ENCODE measurements at regions not wholly inside any gene's neighbourhood (a gene's known extent, or its start where the extent isn't known, plus 50 kb on each side); places are given as distances from the start of the nearest gene placed in this dataset.

- DNase-seq = no peak
Observed at GRCh38 chr5:15206133-15206532, 293.8 kb upstream of the FBXL7 start.

DNA sequence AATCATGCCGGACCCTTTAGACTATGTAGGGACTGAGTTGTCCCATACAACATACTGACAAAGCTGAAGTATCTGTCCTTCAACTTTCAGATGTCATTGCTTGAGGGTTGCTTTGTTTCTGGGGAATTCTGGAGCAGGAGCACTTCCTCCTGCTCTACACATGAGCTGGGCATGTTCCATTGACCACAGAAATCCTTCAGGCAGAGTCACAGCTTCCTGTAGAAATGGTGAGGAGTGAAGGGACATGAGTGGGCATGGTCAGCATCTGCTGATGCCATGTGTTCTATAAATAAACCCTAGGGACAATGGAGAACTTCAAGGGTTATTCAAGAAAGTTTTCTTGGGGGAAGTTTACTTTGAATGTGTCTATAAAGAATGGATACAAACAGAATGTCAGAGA is 296.6 kb upstream of the FBXL7 start:
- no peak for DNase-seq

- no peak for DNase-seq
Observed at GRCh38 chr5:15191012-15191411, 309.0 kb upstream of the FBXL7 start.

- DNase-seq = peak; percentile 9
Observed at GRCh38 chr5:15183520-15183919, 311.9 kb upstream of the ANKH start.

- DNase-seq = no peak
Observed at GRCh38 chr5:15170173-15170572, 298.6 kb upstream of the ANKH start.

GRCh38 chr5:15168358-15168757 is 296.8 kb upstream of the ANKH start:
- DNase-seq = no peak

GRCh38 chr5:15160091-15160490 is 288.5 kb upstream of the ANKH start:
- DNase-seq = no peak

GRCh38 chr5:15159606-15160005 is 288.0 kb upstream of the ANKH start:
- DNase-seq = no peak

GRCh38 chr5:15142458-15142857 is 270.9 kb upstream of the ANKH start:
- no peak for DNase-seq

DNA sequence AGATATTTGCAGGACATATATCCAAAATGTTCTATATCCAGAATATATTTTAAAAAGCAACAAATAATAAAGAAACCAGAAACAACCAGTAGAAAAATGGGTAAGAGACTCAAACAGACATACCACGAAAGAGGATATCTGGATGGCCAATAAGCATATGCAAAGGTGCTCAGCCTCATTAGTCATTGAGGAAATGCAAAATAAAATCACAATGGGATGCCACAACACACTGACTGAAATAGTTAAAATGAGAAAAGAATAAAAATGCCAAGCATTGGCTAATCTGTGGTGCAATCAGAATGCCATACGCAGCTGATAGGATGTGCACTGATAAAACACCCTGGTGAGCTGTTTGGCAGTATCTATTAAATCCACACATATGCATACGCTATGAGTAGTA is 265.8 kb upstream of the ANKH start:
- DNase-seq = no peak

DNA sequence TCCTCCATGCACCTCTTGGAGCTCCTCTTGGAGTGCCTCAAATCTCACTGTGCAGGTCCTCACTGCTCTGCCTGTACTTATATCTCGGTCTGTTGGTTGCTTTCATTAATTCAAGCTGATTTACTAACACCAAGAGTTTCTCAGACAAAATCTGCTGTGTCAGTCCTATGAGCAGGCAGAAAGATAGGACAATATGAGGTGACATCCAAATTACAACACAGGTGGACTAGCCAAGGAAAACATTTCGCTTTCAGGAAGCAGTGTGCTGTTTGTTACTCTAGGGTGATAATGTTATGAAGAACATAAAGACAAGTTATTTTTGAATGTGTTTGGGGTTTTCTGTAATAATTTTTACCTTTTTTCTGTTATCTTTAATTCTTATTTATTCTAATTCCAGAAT is 264.1 kb upstream of the ANKH start:
- DNase-seq = no peak

GRCh38 chr5:15133456-15133965 is 261.9 kb upstream of the ANKH start:
- DNase-seq = no peak

- DNase-seq = no peak
Observed at GRCh38 chr5:15132816-15133405, 261.3 kb upstream of the ANKH start.

DNA sequence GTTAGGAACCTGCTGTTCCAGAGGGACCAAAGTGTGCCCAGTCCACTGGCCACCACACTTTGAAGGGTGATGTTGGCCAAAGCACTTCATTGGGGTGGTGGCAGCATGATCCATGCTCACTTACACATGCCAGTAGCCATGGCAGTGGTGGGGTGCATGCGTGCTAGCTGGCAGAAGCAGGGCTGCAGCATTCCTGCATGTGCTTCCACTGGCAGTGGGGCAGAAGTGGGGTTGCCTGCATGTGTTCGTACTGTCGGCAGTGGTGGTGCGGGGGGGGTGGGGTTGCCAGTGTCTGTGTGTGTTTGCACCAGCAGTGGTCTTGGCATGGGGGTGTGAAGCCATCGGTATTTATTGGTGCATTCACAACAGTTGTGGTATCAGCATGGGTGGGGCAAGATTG is 260.3 kb upstream of the ANKH start:
- DNase-seq = no peak

GRCh38 chr5:15124871-15125568 is 253.4 kb upstream of the ANKH start:
- no peak for DNase-seq

GRCh38 chr5:15124461-15124860 is 252.9 kb upstream of the ANKH start:
- DNase-seq = no peak

DNA sequence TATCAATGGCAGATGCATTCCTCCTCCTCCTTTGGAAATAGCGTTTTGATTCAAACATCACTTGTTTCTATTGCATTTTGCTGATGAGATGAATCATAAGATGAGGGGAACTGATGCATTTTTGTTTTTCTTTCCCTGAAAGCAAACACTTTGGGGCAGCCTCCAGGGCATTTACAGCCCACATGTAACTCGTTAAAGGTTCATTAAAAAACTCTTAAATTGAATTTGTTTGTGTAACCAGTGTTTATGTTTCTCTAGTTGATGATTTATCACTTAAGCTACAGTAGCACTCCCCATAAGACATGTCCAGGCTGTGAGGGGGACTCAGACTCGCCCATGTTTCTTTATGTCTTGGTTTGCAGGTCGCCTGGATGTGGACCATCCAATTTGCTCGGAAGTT is 246.1 kb upstream of the ANKH start:
- peak; percentile 35 for DNase-seq

- no peak for DNase-seq
Observed at GRCh38 chr5:15116996-15117395, 245.4 kb upstream of the ANKH start.

DNA sequence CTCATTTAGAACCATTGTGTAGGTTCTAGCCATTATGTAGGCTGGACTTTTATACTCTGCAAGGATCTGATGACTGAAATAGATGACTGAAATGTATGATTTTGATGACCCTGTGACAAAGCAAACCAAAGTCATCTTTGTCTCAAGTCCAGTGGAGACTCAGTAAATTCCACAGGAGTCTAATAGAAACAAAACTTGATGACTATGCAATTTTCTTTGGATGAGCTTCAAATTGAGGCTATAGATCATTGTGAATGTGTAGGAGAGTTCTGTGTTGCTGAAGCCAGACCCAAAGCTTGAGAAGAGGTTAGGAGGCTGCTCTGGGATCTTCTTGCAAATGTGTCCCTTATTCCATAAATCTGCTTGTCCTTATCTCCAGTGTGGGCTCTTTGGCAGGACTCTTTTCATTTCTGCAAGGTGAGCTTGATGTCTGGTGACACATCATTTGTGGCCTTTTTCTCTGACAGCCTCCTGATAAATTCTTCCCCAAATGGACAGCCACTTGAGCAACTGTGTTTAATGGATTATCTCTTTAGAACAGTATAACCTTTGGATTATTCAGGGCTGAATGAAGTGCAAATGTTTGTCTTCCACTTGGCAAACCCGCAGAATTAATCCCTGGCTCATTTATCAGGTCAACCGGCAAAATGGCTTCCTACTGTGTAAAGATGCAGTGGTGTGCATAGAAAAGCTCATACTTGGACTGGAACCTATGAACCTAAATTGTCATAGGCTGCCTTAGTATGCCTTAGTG is 235.1 kb upstream of the ANKH start:
- no peak for DNase-seq

DNA sequence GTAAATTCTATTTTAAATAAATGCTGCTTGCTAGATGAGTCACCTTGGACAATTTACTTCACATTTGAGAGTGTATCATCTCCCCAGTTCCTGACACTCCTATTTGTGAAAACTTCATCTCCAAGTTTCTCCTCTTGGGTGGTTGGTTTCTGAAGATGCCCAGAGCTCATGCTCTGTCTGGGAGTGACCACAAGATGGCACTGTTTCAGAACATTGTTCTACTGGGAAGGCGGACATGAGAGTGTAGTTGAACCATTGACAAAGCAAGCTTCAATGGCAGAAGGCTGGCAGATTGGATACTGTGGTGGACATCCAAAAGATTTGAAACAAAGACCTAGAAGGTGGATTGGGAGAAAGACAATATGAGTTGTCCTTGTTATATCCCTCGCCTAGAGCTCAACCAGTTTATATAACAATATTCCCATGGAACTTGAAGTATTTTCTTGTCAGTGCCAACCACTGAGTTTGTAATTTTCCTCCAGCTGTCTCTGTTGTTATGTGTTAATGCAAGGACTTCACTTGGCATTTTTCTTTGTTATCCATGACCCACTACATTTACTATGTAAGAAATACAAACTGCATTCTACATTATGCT is 234.3 kb upstream of the ANKH start:
- DNase-seq = peak; percentile 82

- DNase-seq = no peak
Observed at GRCh38 chr5:15103864-15104263, 232.3 kb upstream of the ANKH start.

DNA sequence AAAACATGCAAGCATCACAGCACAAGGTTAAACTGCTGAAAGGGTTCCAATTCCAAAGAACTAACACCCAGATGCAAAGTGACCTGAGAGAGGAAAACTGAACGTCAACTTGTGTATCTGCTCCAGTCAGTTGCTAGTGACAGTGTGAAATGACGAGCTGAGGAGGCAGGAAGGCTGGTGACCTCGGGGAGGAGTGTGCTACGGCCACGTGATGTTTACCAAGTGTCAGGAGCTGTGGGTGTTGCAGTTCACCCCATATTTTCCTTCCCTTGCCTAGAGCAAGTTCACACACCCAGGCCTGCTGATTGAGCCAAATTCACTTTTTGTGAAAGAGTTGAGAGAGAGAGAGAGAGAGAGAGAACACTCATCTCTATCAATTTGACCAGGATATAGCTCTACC is 231.6 kb upstream of the ANKH start:
- DNase-seq = no peak

DNA sequence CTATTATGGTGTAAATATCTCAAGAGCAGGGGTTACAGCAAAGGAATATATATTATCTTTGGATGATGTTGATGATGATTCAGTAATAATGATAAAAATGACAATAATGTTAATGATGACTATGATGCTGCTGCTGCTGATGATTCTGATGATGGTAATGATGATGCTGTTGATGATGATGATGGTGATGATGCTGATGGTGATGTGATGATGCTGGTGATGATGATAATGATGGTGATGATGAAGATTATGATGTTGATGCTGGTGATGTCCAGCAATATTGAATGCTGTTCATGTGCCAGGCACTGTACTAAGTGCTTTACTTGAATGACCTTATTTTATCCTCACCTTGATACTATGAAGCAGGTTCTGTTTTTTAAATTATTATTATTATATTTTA is 226.0 kb upstream of the ANKH start:
- DNase-seq = no peak

Data from tongue (tissue), 1 donor.